MM.1S (cell line): ENCODE measurements at regions not wholly inside any gene's neighbourhood (a gene's known extent, or its start where the extent isn't known, plus 50 kb on each side); places are given as distances from the start of the nearest gene placed in this dataset.

Experiments used
- EZH2 ChIP-seq: fragments of 300-600 bp; sonication (generic); optimal IDR thresholded peaks from 2 replicates; pipeline ENCODE3; 2017; ENCODE audit warnings: low read depth, mild to moderate bottlenecking, antibody characterized with exemption, low read length, mixed read lengths
- TF ChIP-seq, protein P1 (sequence below): fragments of 300-600 bp; sonication (generic); IDR thresholded peaks from 2 replicates; pipeline ENCODE4 v1.5.1; 2016; ENCODE audit warnings: antibody characterized with exemption, low read length, mixed read lengths

DNA sequence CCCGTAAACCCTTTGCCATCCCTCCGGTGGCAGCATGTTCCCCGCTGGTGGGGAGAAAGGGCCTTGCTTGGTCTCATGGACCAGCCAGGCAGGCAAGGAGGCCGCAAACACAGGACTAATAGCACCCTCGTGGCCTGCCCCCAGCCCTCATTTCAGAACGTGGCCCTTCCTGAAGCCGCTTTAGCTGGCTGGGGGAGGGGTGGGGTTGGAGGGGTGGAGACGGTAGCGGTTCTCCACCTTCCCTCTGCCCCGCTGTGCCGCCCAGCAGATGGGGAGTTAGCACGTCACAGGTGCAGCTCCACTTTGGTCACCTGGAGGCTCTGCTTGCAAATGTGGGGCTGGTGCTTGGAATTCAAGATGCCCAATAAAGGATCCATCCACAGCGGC lies 59.3 kb upstream of the URI1 start:
- TF ChIP-seq, protein P1, sequence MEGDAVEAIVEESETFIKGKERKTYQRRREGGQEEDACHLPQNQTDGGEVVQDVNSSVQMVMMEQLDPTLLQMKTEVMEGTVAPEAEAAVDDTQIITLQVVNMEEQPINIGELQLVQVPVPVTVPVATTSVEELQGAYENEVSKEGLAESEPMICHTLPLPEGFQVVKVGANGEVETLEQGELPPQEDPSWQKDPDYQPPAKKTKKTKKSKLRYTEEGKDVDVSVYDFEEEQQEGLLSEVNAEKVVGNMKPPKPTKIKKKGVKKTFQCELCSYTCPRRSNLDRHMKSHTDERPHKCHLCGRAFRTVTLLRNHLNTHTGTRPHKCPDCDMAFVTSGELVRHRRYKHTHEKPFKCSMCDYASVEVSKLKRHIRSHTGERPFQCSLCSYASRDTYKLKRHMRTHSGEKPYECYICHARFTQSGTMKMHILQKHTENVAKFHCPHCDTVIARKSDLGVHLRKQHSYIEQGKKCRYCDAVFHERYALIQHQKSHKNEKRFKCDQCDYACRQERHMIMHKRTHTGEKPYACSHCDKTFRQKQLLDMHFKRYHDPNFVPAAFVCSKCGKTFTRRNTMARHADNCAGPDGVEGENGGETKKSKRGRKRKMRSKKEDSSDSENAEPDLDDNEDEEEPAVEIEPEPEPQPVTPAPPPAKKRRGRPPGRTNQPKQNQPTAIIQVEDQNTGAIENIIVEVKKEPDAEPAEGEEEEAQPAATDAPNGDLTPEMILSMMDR, result no peak
- no peak for TF ChIP-seq EZH2
